ENCODE measurements at regions not wholly inside any gene's neighbourhood (a gene's known extent, or its start where the extent isn't known, plus 50 kb on each side); places are given as distances from the start of the nearest gene placed in this dataset.

DNA sequence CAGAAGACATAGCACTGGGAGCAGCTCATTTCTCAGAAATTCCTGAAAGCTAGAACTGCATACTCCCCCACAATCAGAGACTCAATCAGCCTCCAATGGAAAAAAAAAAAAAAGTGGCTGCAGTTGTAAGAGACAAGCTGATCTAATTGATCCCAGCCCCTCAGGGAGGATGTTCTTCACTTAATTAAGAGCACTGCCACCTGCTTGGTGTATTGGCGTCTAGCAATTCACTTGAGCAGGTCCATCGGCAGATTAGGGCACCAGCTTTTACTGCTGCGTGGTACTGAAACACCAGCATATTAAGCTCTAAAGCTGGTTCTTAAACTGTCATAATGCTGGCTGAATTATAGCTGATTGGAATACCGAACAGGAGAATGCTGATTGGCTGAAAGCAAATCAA, 1890.1 kb upstream of the WWC1 start:
- ATAC-seq (ENCODE audit: low read depth): no peak
- H3K4me3 Mint-ChIP-seq: no peak overlapping the region
- 100% methylated on average over 1 of the region's 4 CpGs for WGBS (ENCODE audit: insufficient coverage)

DNA sequence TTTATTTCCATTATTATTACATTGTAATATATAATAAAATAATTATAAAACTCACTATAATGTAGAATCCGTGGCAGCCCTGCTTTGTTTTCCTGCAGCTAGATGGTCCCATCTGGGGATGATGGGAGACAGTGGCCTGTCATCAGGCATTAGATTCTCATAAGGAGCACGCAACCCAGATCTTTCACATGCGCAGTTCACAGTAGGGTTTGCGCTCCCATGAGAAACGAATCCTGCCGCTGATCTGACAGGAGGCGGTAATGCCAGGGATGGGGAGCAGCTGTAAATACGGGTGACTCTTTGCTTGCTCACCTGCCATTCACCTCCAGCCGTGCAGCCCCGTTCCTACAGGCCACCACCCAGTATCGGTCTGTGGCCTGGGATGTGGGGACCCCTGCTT, 1879.3 kb upstream of the WWC1 start:
- Histone ChIP-seq H3K9me3 (ENCODE audit: control extremely low read depth in 1 of 3, control insufficient read depth in 2 of 3, insufficient read depth in 1 of 3, low read length in 2 of 3) (no peaks in the 10 kb centered on the region), H3K79me2 (ENCODE audit: control insufficient read depth, insufficient read depth, low read length) (no peaks in the 10 kb centered on the region), H3K36me3 (replicated peaks in 1 of 2; ENCODE audit: control extremely low read depth in 1 of 2, control insufficient read depth in 1 of 2, extremely low read depth in 1 of 2, insufficient read depth in 2 of 2, low read length in 1 of 2) (no peaks in the 10 kb centered on the region), H4K20me1 (ENCODE audit: control insufficient read depth, insufficient read depth, low read length, poor library complexity, severe bottlenecking) (no peaks in the 10 kb centered on the region), H3K4me3 (ENCODE audit: control extremely low read depth in 1 of 5, extremely low read depth in 1 of 5, insufficient read depth in 1 of 5, low read depth in 2 of 5, low read length in 4 of 5) (no peak overlapping the region), H3K4me2 (replicated peaks; ENCODE audit: low read depth, low read length, poor library complexity, severe bottlenecking) (no peak overlapping the region), H3K27me3 (replicated peaks in 1 of 4; ENCODE audit: control extremely low read depth in 1 of 4, control insufficient read depth in 3 of 4, insufficient read depth in 4 of 4, low read length in 3 of 4) (no peaks in the 10 kb centered on the region), H2AFZ (ENCODE audit: insufficient read depth, low read depth, low read length, poor library complexity, severe bottlenecking) (no peak overlapping the region), H3K9ac (ENCODE audit: low read length) (no peak overlapping the region), H3K27ac (ENCODE audit: low read length in 2 of 2) (no peak overlapping the region), H3K4me1 (ENCODE audit: control insufficient read depth in 2 of 2, insufficient read depth in 2 of 2, low read length in 2 of 2) (no peaks in the 10 kb centered on the region)
- ChIA-PET CTCF (no interaction called here), POLR2A (no interaction called here)
- Mint-ChIP-seq H3K27me3 (no peaks in the 10 kb centered on the region), H3K9me3 (ENCODE audit: insufficient read depth) (peaks cover 3% of the 10 kb centered on the region), H3K4me1 (no peaks in the 10 kb centered on the region), H3K4me3 (no peak overlapping the region), H3K27ac (no peak overlapping the region)
- intact Hi-C loops (cut with micrococcal nuclease): no loop called here
- ATAC-seq (ENCODE audit: low read depth) (no peak), DNase-seq (no peak)
- TF ChIP-seq, protein P1, sequence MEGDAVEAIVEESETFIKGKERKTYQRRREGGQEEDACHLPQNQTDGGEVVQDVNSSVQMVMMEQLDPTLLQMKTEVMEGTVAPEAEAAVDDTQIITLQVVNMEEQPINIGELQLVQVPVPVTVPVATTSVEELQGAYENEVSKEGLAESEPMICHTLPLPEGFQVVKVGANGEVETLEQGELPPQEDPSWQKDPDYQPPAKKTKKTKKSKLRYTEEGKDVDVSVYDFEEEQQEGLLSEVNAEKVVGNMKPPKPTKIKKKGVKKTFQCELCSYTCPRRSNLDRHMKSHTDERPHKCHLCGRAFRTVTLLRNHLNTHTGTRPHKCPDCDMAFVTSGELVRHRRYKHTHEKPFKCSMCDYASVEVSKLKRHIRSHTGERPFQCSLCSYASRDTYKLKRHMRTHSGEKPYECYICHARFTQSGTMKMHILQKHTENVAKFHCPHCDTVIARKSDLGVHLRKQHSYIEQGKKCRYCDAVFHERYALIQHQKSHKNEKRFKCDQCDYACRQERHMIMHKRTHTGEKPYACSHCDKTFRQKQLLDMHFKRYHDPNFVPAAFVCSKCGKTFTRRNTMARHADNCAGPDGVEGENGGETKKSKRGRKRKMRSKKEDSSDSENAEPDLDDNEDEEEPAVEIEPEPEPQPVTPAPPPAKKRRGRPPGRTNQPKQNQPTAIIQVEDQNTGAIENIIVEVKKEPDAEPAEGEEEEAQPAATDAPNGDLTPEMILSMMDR (IDR thresholded peaks at IDR 0.05): no peak
- no peak for TF ChIP-seq EZH2 (IDR thresholded peaks at IDR 0.05; ENCODE audit: borderline replicate concordance, insufficient read depth, low read depth, low read length, poor library complexity, severe bottlenecking)
- WGBS (ENCODE audit: insufficient coverage): 91% methylated on average over 11 of the region's 11 CpGs

More for the DNA sequence above, 1890.1 kb upstream of the WWC1 start:
- CTCF ChIA-PET: no interaction called here
- intact Hi-C loops (cut with micrococcal nuclease): no loop called here
- H3K79me2 ChIP-seq (ENCODE audit: control insufficient read depth, insufficient read depth, low read length): no peaks in the 10 kb centered on the region
- Mint-ChIP-seq H3K4me1 (no peaks in the 10 kb centered on the region), H3K9me3 (ENCODE audit: insufficient read depth) (peaks cover 2% of the 10 kb centered on the region), H3K27ac (no peak overlapping the region), H3K27me3 (no peaks in the 10 kb centered on the region)
- no peaks in the 10 kb centered on the region for H3K27me3 ChIP-seq (replicated peaks in 1 of 4; ENCODE audit: control extremely low read depth in 1 of 4, control insufficient read depth in 3 of 4, insufficient read depth in 4 of 4, low read length in 3 of 4)
- POLR2A ChIA-PET: no interaction called here
- no peaks in the 10 kb centered on the region for H3K4me1 ChIP-seq (ENCODE audit: control insufficient read depth in 2 of 2, insufficient read depth in 2 of 2, low read length in 2 of 2)
- H2AFZ ChIP-seq (ENCODE audit: insufficient read depth, low read depth, low read length, poor library complexity, severe bottlenecking): no peak overlapping the region
- no peak overlapping the region for H3K27ac ChIP-seq (ENCODE audit: low read length in 2 of 2)
- TF ChIP-seq EZH2 (IDR thresholded peaks at IDR 0.05; ENCODE audit: borderline replicate concordance, insufficient read depth, low read depth, low read length, poor library complexity, severe bottlenecking): no peak
- TF ChIP-seq, protein P1 (IDR thresholded peaks at IDR 0.05): no peak
- H3K4me3 ChIP-seq (ENCODE audit: control extremely low read depth in 1 of 5, extremely low read depth in 1 of 5, insufficient read depth in 1 of 5, low read depth in 2 of 5, low read length in 4 of 5): no peak overlapping the region
- H3K4me2 ChIP-seq (replicated peaks; ENCODE audit: low read depth, low read length, poor library complexity, severe bottlenecking): no peak overlapping the region
- no peak for DNase-seq
- H3K36me3 ChIP-seq (replicated peaks in 1 of 2; ENCODE audit: control extremely low read depth in 1 of 2, control insufficient read depth in 1 of 2, extremely low read depth in 1 of 2, insufficient read depth in 2 of 2, low read length in 1 of 2): no peaks in the 10 kb centered on the region
- H4K20me1 ChIP-seq (ENCODE audit: control insufficient read depth, insufficient read depth, low read length, poor library complexity, severe bottlenecking): no peaks in the 10 kb centered on the region
- H3K9ac ChIP-seq (ENCODE audit: low read length): no peak overlapping the region
- peaks cover 0 to 3% (median 0%) of the 10 kb centered on the region in 3 donors for H3K9me3 ChIP-seq (ENCODE audit: control extremely low read depth in 1 of 3, control insufficient read depth in 2 of 3, insufficient read depth in 1 of 3, low read length in 2 of 3)
